ENCODE measurements at regions not wholly inside any gene's neighbourhood (a gene's known extent, or its start where the extent isn't known, plus 50 kb on each side); places are given as distances from the start of the nearest gene placed in this dataset.
A peak's percentile ranks its signal among the peaks of the same experiment; 100 is the strongest.

DNA sequence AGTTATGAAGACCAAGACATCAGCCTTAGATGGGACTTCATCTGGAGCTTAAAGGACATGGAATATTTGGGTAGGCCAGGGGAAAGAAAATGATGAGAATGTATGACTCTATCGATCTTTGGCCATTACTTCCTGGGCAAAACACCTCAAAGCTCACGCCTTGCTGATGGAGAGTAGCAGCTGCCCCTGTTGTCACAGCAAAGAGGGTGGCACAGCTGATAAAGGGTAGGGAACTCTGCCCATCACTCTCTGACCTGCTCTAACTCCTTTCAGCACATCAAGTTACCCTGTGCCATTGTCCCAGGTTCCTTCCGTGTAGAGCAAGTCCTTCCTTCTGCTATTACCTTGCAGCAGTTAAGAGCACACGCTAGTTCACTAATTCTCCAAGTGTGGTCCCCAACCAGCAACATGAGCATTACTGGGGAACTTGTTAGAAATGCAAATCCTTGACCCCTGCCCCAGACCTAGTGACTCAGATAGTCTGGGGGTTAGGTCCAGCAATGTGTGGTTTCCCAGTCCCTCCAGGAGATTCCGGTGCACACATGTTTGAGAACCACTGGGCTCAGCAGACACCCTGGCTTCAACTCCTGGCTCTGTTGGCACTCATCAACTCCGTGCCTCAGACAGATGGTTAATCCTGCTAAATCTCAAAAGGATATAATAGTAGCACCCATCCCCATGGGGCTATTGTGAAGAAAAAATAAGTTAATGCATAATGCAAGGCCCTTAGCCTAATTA lies 93.7 kb upstream of the EEA1 start:
- DNase-seq (ENCODE audit: low spot score), result no peak
- TF ChIP-seq, protein P1, sequence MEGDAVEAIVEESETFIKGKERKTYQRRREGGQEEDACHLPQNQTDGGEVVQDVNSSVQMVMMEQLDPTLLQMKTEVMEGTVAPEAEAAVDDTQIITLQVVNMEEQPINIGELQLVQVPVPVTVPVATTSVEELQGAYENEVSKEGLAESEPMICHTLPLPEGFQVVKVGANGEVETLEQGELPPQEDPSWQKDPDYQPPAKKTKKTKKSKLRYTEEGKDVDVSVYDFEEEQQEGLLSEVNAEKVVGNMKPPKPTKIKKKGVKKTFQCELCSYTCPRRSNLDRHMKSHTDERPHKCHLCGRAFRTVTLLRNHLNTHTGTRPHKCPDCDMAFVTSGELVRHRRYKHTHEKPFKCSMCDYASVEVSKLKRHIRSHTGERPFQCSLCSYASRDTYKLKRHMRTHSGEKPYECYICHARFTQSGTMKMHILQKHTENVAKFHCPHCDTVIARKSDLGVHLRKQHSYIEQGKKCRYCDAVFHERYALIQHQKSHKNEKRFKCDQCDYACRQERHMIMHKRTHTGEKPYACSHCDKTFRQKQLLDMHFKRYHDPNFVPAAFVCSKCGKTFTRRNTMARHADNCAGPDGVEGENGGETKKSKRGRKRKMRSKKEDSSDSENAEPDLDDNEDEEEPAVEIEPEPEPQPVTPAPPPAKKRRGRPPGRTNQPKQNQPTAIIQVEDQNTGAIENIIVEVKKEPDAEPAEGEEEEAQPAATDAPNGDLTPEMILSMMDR (IDR thresholded peaks at IDR 0.05; ENCODE audit: extremely low read depth, missing control alignments), result no peak

DNA sequence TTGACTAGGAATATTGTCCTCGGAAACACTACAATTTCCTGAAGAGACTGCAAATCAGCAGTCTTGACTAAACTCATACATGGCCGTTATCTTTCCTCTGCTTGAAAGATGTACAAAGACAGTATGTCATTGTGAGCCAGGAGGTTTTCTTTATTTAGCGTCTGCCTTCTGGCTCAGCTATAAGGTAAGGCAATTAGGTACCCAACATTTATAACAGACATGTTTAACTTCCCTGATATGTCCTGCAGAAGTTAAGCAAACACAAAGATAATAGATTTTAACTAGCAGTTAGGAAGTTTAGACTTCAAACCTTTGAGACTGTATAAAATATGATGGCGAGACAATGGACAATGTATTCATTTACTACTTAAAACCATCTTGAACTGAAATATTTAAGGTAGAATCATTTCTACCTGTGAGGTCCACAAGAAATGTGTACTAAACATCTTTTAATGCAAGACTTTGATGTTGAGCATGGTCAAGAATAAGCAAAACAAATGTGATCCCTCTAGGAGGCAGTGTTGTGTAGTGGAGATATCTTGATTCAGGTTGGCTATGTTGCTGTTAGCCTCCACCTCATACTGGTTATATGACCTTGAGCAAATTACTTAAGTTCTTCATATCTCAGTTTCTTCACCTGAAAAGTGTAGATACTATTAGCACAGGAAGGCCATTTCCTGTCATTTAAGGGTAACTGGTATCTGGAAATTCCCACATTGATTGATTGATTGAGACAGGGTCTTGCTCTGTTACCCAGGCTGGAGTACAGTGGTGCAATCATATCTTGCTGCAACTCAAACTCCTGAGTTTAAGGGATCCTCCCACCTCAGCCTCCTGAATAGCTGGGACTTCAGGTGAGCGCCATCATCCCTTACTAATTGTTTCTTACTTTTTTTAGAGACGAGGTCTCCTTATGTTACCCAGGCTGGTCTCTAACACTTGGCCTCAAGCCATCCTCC lies 96.3 kb upstream of the EEA1 start:
- TF ChIP-seq, protein P1 (IDR thresholded peaks at IDR 0.05; ENCODE audit: extremely low read depth, missing control alignments), result peak; percentile 39
- DNase-seq (ENCODE audit: low spot score), result peak; percentile 52

DNA sequence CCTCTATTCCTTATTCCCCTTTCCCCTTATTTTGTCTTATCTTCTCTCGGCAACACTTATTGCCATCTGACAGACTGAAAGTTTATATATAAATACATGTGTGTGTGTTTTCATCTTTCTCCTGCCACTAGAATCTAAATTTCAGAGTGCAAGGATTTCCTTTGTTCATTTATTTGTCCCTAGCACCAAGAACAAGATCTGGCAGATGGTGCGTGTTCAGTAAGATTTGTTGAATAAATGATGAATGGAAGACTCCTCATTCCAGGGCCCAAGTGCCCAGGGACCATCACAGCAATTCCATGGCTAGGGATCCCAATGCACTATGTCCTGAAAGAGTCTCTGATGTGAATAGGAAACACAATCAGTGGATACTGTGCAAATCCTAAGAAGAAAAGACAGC lies 97.9 kb upstream of the EEA1 start:
- TF ChIP-seq, protein P1 (IDR thresholded peaks at IDR 0.05; ENCODE audit: extremely low read depth, missing control alignments), result no peak
- DNase-seq (ENCODE audit: low spot score), result no peak

DNA sequence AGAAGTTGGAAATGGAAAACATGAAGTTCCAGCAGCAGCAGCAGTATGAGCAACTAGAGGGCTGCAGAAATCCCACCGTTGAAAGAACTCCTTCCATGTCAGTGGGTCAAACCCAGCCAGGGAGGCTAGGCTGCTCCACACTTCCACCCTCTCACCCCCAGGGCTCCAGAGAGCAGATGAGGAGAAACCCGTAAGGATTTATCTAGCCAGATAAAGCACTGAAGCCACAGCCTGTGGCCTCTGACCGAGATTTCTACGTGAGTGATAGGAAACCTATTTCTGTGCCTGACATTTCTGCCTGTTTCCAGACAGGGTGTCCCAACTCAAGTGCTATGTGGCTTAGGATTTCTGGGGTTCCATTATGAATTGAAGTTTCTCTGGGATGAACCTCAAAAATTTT lies 100.0 kb upstream of the EEA1 start:
- TF ChIP-seq, protein P1 (IDR thresholded peaks at IDR 0.05; ENCODE audit: extremely low read depth, missing control alignments), result no peak
- DNase-seq (ENCODE audit: low spot score), result no peak

DNA sequence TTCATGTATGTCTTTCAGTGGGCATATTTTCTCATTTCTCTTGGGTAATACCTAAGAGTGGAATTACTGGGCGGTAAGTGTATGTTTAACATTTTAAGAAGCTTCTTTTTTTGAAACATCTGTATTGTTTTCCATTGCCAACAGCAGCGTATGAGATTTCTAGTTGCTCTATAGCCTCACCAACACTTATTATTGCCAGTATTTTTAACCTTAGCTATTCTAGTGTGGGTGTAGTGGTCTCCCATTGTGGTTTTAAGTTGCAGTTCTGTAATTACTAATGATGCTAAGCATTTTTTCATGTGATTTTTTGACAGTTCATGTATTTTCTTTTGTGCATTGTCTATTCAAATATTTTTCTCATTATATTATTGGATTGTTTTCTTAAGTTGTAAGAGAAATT lies 101.9 kb upstream of the EEA1 start:
- TF ChIP-seq, protein P1 (IDR thresholded peaks at IDR 0.05; ENCODE audit: extremely low read depth, missing control alignments), result no peak
- DNase-seq (ENCODE audit: low spot score), result no peak

DNA sequence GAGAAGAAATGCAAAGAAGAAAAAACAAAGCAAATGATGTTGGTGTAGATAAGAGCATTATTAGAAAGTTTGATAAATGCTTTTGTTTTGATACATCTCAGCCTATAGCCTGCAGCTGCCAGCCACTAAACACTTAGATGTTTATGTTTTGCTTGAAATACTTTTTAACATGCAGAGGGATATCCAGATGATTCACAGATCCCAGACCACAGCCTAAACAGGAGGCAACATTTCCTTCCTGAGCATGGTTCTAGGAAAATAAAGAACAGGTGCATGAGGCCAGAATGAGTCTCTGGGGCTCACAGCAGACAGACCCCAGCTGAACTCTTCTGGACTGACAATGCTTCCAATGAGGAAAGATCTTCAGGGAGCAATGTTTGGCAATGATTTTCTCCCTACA lies 103.7 kb upstream of the EEA1 start:
- TF ChIP-seq, protein P1 (IDR thresholded peaks at IDR 0.05; ENCODE audit: extremely low read depth, missing control alignments), result no peak
- no peak for DNase-seq (ENCODE audit: low spot score)

DNA sequence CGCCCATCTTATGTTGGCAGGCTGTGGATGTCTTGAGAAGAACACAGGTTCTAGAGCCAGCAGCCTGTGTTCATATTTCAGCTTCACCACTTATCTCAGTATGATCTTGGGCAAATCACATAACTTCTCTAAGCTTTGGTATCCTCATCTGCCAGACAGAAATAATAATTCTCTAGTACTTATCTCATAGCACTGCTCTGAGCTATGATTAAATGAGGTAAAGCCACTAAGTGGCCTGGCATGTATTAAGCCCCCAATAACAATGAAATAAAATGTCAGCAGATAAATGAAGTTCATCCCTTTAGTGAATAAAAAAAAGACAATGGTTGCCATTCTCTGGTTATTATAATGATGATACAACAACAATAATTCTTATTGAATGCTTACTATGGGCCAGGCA lies 104.9 kb upstream of the EEA1 start:
- TF ChIP-seq, protein P1 (IDR thresholded peaks at IDR 0.05; ENCODE audit: extremely low read depth, missing control alignments), result no peak
- no peak for DNase-seq (ENCODE audit: low spot score)

Data from GM20000 (cell line).